ENCODE measurements at regions not wholly inside any gene's neighbourhood (a gene's known extent, or its start where the extent isn't known, plus 50 kb on each side); places are given as distances from the start of the nearest gene placed in this dataset.

GRCh38 chr3:10609134-10609533 is 103.7 kb upstream of the ATP2B2 start:
- H3K27ac Mint-ChIP-seq: no peak overlapping the region
- no peak overlapping the region for H3K4me3 ChIP-seq (ENCODE audit: low read length)
- H3K36me3 Mint-ChIP-seq (ENCODE audit: low read depth): no peaks in the 10 kb centered on the region
- DNase-seq: no peak
- H3K27ac ChIP-seq (ENCODE audit: low read depth, low read length): no peak overlapping the region
- no peaks in the 10 kb centered on the region for H3K27me3 Mint-ChIP-seq (ENCODE audit: insufficient read depth)
- WGBS, 2 experiments (ENCODE audit: insufficient coverage in 1 of 2, insufficient read length in 1 of 2): 88 to 94% methylated on average over 10 to 13 of the region's 13 CpGs
- TF ChIP-seq CTCF (conservative IDR thresholded peaks at IDR 0.05): no peak
- peaks cover 9% of the 10 kb centered on the region for H3K9me3 ChIP-seq (ENCODE audit: control insufficient read depth, low read length)
- no peak overlapping the region for H3K4me3 Mint-ChIP-seq
- no peaks in the 10 kb centered on the region for H3K4me1 ChIP-seq (ENCODE audit: control insufficient read depth, insufficient read depth, low read length)
- H3K27me3 ChIP-seq (ENCODE audit: control insufficient read depth, insufficient read depth, low read length, poor library complexity, severe bottlenecking): no peaks in the 10 kb centered on the region
- no peaks in the 10 kb centered on the region for H3K36me3 ChIP-seq (ENCODE audit: control insufficient read depth, insufficient read depth, low read length)
- H3K9me3 Mint-ChIP-seq: peaks cover 23% of the 10 kb centered on the region
- H3K4me1 Mint-ChIP-seq: no peaks in the 10 kb centered on the region
- no peak overlapping the region for H3K9ac ChIP-seq (ENCODE audit: extremely low read depth, low read length, poor library complexity, severe bottlenecking)

GRCh38 chr3:10614168-10614567 is 108.8 kb upstream of the ATP2B2 start:
- no peak overlapping the region for H3K27ac Mint-ChIP-seq
- peaks cover 9% of the 10 kb centered on the region for H3K9me3 ChIP-seq (ENCODE audit: control insufficient read depth, low read length)
- H3K36me3 Mint-ChIP-seq (ENCODE audit: low read depth): no peaks in the 10 kb centered on the region
- no peak overlapping the region for H3K27ac ChIP-seq (ENCODE audit: low read depth, low read length)
- H3K9ac ChIP-seq (ENCODE audit: extremely low read depth, low read length, poor library complexity, severe bottlenecking): no peak overlapping the region
- H3K4me3 ChIP-seq (ENCODE audit: low read length): no peak overlapping the region
- WGBS, 2 experiments (ENCODE audit: insufficient coverage in 1 of 2, insufficient read length in 1 of 2): 84 to 94% methylated on average over 6 to 7 of the region's 7 CpGs
- H3K9me3 Mint-ChIP-seq: peaks cover 34% of the 10 kb centered on the region
- H3K4me1 ChIP-seq (ENCODE audit: control insufficient read depth, insufficient read depth, low read length): no peaks in the 10 kb centered on the region
- DNase-seq: no peak
- H3K4me1 Mint-ChIP-seq: no peaks in the 10 kb centered on the region
- no peaks in the 10 kb centered on the region for H3K36me3 ChIP-seq (ENCODE audit: control insufficient read depth, insufficient read depth, low read length)
- no peak overlapping the region for H3K4me3 Mint-ChIP-seq
- no peak for TF ChIP-seq CTCF (conservative IDR thresholded peaks at IDR 0.05)
- no peaks in the 10 kb centered on the region for H3K27me3 ChIP-seq (ENCODE audit: control insufficient read depth, insufficient read depth, low read length, poor library complexity, severe bottlenecking)
- peaks cover 4% of the 10 kb centered on the region for H3K27me3 Mint-ChIP-seq (ENCODE audit: insufficient read depth)

GRCh38 chr3:10615715-10616114 is 110.3 kb upstream of the ATP2B2 start:
- H3K27ac Mint-ChIP-seq: no peak overlapping the region
- no peak overlapping the region for H3K4me3 ChIP-seq (ENCODE audit: low read length)
- H3K9ac ChIP-seq (ENCODE audit: extremely low read depth, low read length, poor library complexity, severe bottlenecking): no peak overlapping the region
- H3K4me1 ChIP-seq (ENCODE audit: control insufficient read depth, insufficient read depth, low read length): no peaks in the 10 kb centered on the region
- DNase-seq: no peak
- no peak for TF ChIP-seq CTCF (conservative IDR thresholded peaks at IDR 0.05)
- no peaks in the 10 kb centered on the region for H3K4me1 Mint-ChIP-seq
- no peaks in the 10 kb centered on the region for H3K36me3 Mint-ChIP-seq (ENCODE audit: low read depth)
- H3K36me3 ChIP-seq (ENCODE audit: control insufficient read depth, insufficient read depth, low read length): no peaks in the 10 kb centered on the region
- peaks cover 9% of the 10 kb centered on the region for H3K9me3 ChIP-seq (ENCODE audit: control insufficient read depth, low read length)
- WGBS, 2 experiments (ENCODE audit: insufficient coverage in 1 of 2, insufficient read length in 1 of 2): 89 to 100% methylated on average over 1 to 2 of the region's 2 CpGs
- H3K27ac ChIP-seq (ENCODE audit: low read depth, low read length): no peak overlapping the region
- H3K27me3 ChIP-seq (ENCODE audit: control insufficient read depth, insufficient read depth, low read length, poor library complexity, severe bottlenecking): no peaks in the 10 kb centered on the region
- H3K27me3 Mint-ChIP-seq (ENCODE audit: insufficient read depth): peaks cover 7% of the 10 kb centered on the region
- H3K4me3 Mint-ChIP-seq: no peak overlapping the region
- peaks cover 34% of the 10 kb centered on the region for H3K9me3 Mint-ChIP-seq
